Endodermal cell (in vitro differentiated cells): ENCODE measurements at regions not wholly inside any gene's neighbourhood (a gene's known extent, or its start where the extent isn't known, plus 50 kb on each side); places are given as distances from the start of the nearest gene placed in this dataset.

Experiments
- DNase-seq: peaks from one replicate; pipeline ENCODE4 v3.0.0-alpha.2; 2017
- H3K27ac ChIP-seq: 2 replicates; pipeline ENCODE4 v1.5.1; 2013; ENCODE audit warnings: mild to moderate bottlenecking, low read depth, low read length, moderate library complexity
- H3K27me3 ChIP-seq: 2 replicates; pipeline ENCODE4 v1.6.1; 2013; ENCODE audit warnings: mild to moderate bottlenecking, low read length, moderate library complexity; ENCODE audit not compliant: insufficient read depth, control insufficient read depth, poor library complexity, severe bottlenecking
- H3K36me3 ChIP-seq: 2 replicates; pipeline ENCODE4 v1.7.0; 2013; ENCODE audit warnings: mild to moderate bottlenecking, low read length, moderate library complexity; ENCODE audit not compliant: control insufficient read depth, insufficient read depth
- H3K4me1 ChIP-seq: one replicate; pipeline ENCODE4 v1.7.0; 2013; ENCODE audit warnings: low read length; ENCODE audit not compliant: control insufficient read depth, insufficient read depth
- H3K4me3 ChIP-seq: 2 replicates; pipeline ENCODE4 v1.5.1; 2013; ENCODE audit warnings: mild to moderate bottlenecking, low read length, moderate library complexity
- H3K9ac ChIP-seq: 2 replicates; pipeline ENCODE4 v1.6.1; 2013; ENCODE audit warnings: mild to moderate bottlenecking, low read length, moderate library complexity; ENCODE audit not compliant: poor library complexity, severe bottlenecking; ENCODE audit errors: extremely low read depth
- H3K9me3 ChIP-seq: 2 replicates; pipeline ENCODE4 v1.6.1; 2013; ENCODE audit warnings: mild to moderate bottlenecking, low read length, moderate library complexity; ENCODE audit not compliant: control insufficient read depth
- H3K27ac Mint-ChIP-seq: 2 replicates; pipeline ENCODE4 v1.8.0; 2020; ENCODE audit warnings: mixed read lengths
- H3K27me3 Mint-ChIP-seq: 2 replicates; pipeline ENCODE4 v1.8.0; 2021; ENCODE audit warnings: mild to moderate bottlenecking, mixed read lengths; ENCODE audit not compliant: insufficient read depth
- H3K36me3 Mint-ChIP-seq: 2 replicates; pipeline ENCODE4 v1.8.0; 2020; ENCODE audit warnings: low read depth, mixed read lengths
- H3K4me1 Mint-ChIP-seq: 2 replicates; pipeline ENCODE4 v1.8.0; 2020; ENCODE audit warnings: mixed read lengths
- H3K4me3 Mint-ChIP-seq: 2 replicates; pipeline ENCODE4 v1.8.0; 2020; ENCODE audit warnings: mild to moderate bottlenecking, moderate library complexity, mixed read lengths
- H3K9me3 Mint-ChIP-seq: 2 replicates; pipeline ENCODE4 v1.8.0; 2020; ENCODE audit warnings: mild to moderate bottlenecking, mixed read lengths
- WGBS, 2 experiments: methylation state at CpG; one replicate each; pipeline versions ENCODE4 v1.1.5 to v1.1.7; 2013; ENCODE audit warnings: missing lambda C conversion rate in 2 of 2, mixed read lengths in 1 of 2; ENCODE audit not compliant: insufficient coverage in 1 of 2, insufficient read length in 1 of 2; 5-methylcytosine and 5-hydroxymethylcytosine counted together
- TF ChIP-seq, protein P1 (sequence below): fragments of 200-600 bp; sonication (generic); conservative IDR thresholded peaks from 2 replicates; pipeline ENCODE4 v1.5.0; 2021; ENCODE audit warnings: antibody characterized with exemption, mild to moderate bottlenecking

GRCh38 chr17:77824780-77825280, 133.7 kb upstream of the TNRC6C start:
- peaks cover 8% of the 10 kb centered on the region for H3K4me1 Mint-ChIP-seq
- DNase-seq = no peak
- peaks cover 22% of the 10 kb centered on the region for H3K27me3 Mint-ChIP-seq
- no peaks in the 10 kb centered on the region for H3K36me3 ChIP-seq
- no peaks in the 10 kb centered on the region for H3K36me3 Mint-ChIP-seq
- no peaks in the 10 kb centered on the region for H3K27me3 ChIP-seq
- peaks cover 3% of the 10 kb centered on the region for H3K4me1 ChIP-seq
- TF ChIP-seq, protein P1, sequence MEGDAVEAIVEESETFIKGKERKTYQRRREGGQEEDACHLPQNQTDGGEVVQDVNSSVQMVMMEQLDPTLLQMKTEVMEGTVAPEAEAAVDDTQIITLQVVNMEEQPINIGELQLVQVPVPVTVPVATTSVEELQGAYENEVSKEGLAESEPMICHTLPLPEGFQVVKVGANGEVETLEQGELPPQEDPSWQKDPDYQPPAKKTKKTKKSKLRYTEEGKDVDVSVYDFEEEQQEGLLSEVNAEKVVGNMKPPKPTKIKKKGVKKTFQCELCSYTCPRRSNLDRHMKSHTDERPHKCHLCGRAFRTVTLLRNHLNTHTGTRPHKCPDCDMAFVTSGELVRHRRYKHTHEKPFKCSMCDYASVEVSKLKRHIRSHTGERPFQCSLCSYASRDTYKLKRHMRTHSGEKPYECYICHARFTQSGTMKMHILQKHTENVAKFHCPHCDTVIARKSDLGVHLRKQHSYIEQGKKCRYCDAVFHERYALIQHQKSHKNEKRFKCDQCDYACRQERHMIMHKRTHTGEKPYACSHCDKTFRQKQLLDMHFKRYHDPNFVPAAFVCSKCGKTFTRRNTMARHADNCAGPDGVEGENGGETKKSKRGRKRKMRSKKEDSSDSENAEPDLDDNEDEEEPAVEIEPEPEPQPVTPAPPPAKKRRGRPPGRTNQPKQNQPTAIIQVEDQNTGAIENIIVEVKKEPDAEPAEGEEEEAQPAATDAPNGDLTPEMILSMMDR = no peak
- H3K9me3 Mint-ChIP-seq = no peaks in the 10 kb centered on the region
- H3K4me3 Mint-ChIP-seq = no peak overlapping the region
- H3K4me3 ChIP-seq = no peak overlapping the region
- no peak overlapping the region for H3K9ac ChIP-seq
- no peak overlapping the region for H3K27ac Mint-ChIP-seq
- H3K27ac ChIP-seq = no peak overlapping the region
- 89 to 92% methylated on average over 7 to 9 of the region's 9 CpGs for WGBS, 2 experiments
- no peaks in the 10 kb centered on the region for H3K9me3 ChIP-seq

DNA sequence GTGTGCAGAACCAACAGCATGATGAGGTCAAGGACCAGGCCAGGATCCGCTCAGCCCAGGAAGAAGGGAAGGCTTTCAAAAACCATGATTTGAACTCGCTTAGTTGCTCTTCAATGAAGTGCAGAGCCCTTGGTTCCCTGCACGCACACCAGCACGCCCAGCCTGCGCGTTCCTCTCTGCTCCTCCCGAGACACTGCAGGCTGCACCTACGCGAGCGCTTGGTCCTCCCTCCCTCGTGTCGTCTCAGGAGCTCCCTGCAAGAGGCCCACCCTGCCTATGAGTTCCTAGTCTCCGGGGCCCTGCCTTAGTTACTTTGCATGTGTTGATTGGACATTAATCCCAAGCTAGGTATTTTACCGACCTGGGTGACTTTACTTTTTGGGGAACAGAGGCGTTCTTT, 132.9 kb upstream of the TNRC6C start:
- H3K27ac ChIP-seq = no peak overlapping the region
- H3K4me3 ChIP-seq = no peak overlapping the region
- H3K9me3 Mint-ChIP-seq = no peaks in the 10 kb centered on the region
- no peak for DNase-seq
- H3K9ac ChIP-seq = no peak overlapping the region
- H3K27me3 Mint-ChIP-seq = peaks cover 22% of the 10 kb centered on the region
- no peaks in the 10 kb centered on the region for H3K9me3 ChIP-seq
- H3K4me1 Mint-ChIP-seq = peaks cover 8% of the 10 kb centered on the region
- TF ChIP-seq, protein P1 = no peak
- no peak overlapping the region for H3K27ac Mint-ChIP-seq
- no peaks in the 10 kb centered on the region for H3K36me3 Mint-ChIP-seq
- peaks cover 3% of the 10 kb centered on the region for H3K4me1 ChIP-seq
- H3K4me3 Mint-ChIP-seq = no peak overlapping the region
- H3K27me3 ChIP-seq = no peaks in the 10 kb centered on the region
- no peaks in the 10 kb centered on the region for H3K36me3 ChIP-seq
- WGBS, 2 experiments = 87 to 97% methylated on average over 15 of the region's 15 CpGs

- H3K36me3 ChIP-seq = no peaks in the 10 kb centered on the region
- H3K9ac ChIP-seq = no peak overlapping the region
- Mint-ChIP-seq H3K9me3 (no peaks in the 10 kb centered on the region), H3K36me3 (no peaks in the 10 kb centered on the region), H3K27ac (no peak overlapping the region), H3K27me3 (peaks cover 22% of the 10 kb centered on the region), H3K4me3 (no peak overlapping the region), H3K4me1 (peaks cover 8% of the 10 kb centered on the region)
- TF ChIP-seq, protein P1 = no peak
- H3K4me3 ChIP-seq = no peak overlapping the region
- no peak for DNase-seq
- no peak overlapping the region for H3K27ac ChIP-seq
- WGBS, 2 experiments = 82 to 96% methylated on average over 4 to 8 of the region's 8 CpGs
- peaks cover 3% of the 10 kb centered on the region for H3K4me1 ChIP-seq
- H3K27me3 ChIP-seq = no peaks in the 10 kb centered on the region
- no peaks in the 10 kb centered on the region for H3K9me3 ChIP-seq
Measured at GRCh38 chr17:77826132-77826873, 132.2 kb upstream of the TNRC6C start.
